ENCODE measurements at regions not wholly inside any gene's neighbourhood (a gene's known extent, or its start where the extent isn't known, plus 50 kb on each side); places are given as distances from the start of the nearest gene placed in this dataset.

DNA sequence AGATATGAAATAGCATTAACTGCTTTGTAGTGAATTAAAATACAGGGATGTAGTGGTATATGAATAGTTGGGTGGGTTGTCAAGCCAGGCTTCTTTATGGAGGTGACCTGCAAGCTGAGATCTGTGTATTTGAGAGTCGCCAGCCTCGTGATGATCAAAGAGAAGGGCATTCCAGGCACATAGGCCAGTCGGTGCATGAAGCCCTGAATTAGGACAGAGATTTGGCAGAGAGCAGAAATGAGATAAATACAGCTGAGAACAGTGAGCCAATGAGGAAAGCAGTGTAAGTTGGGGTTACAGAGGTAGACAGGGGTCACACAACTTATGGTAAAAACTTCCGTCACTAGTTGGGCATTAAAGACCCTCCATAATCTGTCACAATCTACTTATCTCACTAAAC lies 641.9 kb downstream of the OTOL1 start:
- DNase-seq = no peak

DNA sequence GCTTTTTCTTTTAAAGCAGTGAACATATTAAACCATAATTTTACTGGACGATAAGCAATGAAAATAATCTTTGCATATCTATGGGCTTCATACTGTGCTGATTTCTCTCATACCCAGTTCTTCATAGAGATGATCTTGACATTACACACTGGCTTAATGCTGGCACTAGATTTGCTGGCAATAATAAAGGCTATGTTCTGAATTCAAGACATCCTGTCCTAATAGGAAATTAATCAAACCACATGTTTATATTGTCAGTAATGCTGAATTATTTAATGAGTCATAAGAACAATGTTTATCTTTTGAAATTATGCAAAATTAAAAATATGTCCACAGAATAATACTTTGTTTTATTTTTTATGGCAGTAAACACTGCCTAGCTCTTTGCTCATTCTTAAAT lies 643.2 kb downstream of the OTOL1 start:
- DNase-seq = no peak

DNA sequence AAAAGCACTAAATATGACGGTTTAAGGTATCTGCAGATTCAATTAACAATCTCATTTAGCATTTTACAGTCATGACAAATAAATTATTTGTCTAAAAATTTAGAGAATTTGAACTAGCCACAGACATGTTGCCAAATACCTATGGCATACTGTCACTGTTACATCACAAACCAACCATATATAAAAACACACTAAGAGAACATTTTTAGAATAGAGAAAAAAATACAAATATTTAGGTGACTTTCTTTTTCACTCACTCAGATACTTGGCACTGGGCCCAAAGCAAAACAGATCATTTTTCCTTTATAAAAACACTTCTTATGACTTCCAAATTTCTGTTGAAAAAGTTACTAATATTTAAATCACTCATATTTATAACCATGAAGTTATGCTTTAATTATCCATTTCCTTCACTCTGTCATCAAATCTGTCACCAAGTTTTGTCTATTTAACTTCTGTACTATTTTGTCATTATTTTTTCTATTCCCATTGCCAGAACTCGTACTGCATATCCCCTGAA lies 644.7 kb downstream of the OTOL1 start:
- no peak for DNase-seq

- no peak for DNase-seq
These were observed 645.9 kb downstream of the OTOL1 start for GRCh38 chr3:162142511-162142910.

- DNase-seq = no peak
These were observed 646.6 kb downstream of the OTOL1 start for GRCh38 chr3:162143180-162143579.

- no peak for DNase-seq
These were observed 651.4 kb downstream of the OTOL1 start for GRCh38 chr3:162147996-162148395.

DNA sequence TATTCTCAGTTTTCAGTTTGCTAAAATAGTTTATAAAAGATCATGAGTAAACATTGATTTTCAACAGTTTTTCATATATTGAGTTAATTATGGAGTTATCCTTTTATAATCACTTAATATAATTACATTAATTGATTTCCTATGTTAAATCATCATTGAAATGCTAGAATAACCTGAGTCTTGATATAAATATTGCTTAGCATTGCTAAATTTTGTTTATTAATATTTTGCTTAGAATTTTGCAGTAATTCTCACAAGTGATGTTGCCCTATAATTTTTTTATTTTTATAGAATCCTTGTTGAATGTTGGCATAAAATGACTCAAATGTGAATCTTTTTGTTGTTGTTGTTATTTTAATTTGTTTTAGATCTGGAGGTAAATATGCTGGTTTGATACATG lies 654.2 kb downstream of the OTOL1 start:
- DNase-seq = no peak

DNA sequence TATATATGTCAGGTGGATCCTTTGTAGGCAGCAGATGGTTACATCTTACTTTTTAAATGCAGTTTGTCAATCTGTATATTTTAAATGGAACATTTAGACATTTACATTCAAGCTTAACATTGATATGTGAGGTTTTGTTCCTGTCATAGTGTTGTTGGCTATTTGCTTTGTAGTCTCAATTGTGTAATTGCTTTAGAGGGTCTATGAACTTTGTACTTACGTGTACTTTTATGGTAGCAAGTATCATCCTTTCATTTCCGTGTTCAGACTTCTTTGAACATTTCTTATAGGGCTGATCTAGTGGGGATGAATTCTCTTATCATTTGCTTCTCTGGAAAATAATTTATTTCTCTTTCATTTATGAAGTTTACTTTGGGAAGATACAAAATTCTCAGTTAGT lies 656.0 kb downstream of the OTOL1 start:
- DNase-seq = no peak

DNA sequence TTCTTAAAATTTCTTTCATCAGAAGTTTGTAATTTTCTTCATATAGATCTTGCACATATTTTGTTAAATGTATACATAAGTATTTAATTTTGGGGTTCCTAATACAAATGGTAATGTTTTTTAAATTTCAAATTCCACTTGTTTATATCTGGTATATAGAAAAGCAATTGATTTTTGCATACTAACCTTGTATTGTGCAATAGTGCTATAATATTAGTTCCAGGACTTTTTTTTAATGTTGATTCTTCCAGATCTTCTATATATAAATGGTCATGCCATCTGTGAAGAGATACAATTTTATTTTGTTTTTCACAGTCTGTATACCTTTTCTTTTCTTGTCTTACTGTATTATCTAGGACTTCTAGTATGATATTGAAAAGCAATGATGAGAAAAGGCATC lies 665.0 kb downstream of the OTOL1 start:
- no peak for DNase-seq

DNA sequence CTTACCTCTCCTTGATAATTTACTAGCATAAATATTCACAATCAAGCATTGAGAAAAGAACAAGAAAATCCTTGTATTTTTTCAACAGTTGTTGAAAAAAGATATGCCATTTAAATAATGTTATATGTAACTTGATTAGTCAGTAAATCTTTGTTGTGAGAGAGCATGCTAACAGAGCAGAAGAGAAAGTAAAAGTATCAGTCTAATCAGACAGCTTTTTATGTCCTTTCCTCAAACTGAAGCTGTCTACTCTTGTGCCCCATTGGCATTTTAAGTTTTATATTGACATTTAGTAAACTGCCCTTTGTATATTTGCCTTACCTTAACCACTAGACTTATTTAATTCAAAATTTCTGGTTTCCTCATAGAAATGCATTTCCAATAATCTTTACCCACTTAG lies 668.7 kb downstream of the OTOL1 start:
- no peak for DNase-seq

- DNase-seq = no peak
These were observed 669.9 kb downstream of the OTOL1 start for GRCh38 chr3:162166543-162166942.

- DNase-seq = no peak
These were observed 672.1 kb downstream of the OTOL1 start for GRCh38 chr3:162168715-162169114.

- DNase-seq = no peak
These were observed 674.0 kb downstream of the OTOL1 start for GRCh38 chr3:162170581-162170980.

DNA sequence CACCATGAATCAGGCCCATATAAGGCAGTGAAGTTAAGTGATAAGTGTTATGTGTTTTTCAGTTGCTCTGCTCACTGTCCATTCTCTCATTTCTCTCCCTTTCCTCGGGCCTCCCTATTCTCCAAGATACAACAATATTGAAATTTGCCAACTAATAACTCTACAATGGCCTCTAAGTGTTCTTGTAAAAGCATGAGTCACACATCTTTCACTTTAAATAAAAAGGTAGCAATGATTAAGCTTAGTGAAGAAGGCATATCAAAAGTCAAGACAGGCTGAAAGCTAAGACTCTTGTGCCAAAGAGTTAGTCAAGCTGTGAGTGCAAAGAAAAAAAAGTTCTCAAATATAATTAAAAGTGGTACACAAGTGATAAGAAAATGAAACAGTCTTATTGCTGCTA lies 675.4 kb downstream of the OTOL1 start:
- no peak for DNase-seq

DNA sequence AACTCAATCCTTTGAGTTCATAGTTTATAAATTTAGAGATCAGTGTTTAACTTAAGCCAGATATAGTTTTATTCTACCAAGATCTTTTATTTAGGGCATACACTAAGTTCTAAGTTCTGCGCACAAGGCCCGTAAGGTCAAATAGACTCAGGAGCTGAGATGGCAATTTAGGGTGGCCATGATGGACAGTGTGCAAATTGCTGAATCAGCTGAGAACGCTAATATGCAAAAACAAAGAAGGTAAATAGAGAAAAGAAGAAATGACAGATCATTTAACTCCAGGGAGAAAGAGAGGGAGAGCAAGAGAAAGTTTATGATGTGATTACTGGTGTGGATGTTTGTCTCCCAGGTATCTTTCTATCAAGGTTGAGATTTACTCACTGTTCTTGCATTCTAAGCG lies 678.5 kb downstream of the OTOL1 start:
- DNase-seq = no peak

- no peak for DNase-seq
These were observed 679.3 kb downstream of the OTOL1 start for GRCh38 chr3:162175878-162176277.

- DNase-seq = no peak
These were observed 686.8 kb downstream of the OTOL1 start for GRCh38 chr3:162183440-162183839.

GRCh38 chr3:162192340-162193029 lies 695.9 kb downstream of the OTOL1 start:
- no peak for DNase-seq

DNA sequence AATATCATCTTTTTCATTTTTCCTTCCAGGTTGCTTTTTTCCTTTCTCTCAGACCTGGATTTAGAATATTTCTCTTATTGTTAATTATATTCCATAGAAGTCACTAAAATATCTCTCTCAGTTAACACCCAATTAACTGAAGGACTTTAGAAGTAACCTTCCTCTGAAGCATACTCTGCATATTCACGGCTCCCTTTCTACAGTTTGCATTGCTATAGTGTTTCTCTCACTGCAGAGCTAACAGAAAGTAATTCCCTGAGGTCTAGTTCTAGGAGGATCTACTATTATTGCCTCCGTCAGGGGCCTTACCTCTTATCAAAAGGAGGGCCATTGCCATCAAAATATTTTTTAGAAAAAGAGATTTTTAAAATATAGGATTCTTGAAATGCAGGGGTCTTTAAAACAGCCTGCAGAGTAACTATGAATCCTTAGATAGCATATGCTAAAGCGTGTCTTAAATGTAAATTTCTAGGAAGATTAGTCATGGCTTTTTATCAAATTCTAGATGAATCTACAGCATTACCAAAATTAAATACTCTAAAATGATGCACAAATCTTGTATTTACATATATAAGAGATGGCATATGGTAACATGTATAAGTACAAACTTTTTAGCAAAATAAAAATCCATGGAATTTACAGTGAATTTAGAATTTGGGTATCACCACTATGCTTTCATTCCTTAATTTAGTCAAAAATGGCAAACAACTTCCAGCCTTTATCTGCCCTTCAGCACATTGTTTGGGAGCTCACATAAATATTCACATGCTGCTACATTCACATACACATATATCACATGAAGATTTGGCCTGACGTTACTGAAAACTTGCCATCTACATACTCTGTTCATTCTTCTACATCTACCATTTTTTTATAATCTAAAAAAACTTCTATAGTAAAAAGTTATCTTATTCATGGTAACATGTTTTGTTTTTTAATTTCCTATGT lies 696.8 kb downstream of the OTOL1 start:
- no peak for DNase-seq

GRCh38 chr3:162195147-162195546 lies 698.5 kb downstream of the OTOL1 start:
- no peak for DNase-seq

DNA sequence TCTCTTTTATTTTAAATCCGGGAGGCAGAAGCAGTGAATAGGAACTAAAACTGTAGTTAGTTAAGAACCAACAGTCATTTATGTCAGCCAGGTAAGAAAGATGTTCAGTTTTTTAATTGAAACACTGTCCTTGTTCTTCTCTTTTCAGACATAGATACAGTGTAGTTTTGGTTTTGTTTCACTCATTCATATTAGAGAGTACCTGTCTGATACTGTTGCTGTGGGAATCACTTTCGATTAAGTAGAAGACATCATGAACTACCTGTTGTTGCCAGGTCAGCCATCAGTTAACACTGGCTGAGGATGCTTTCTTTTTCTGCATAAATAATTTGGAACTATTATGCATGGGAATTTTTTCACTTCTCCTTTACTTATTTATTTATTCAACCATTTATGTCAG lies 700.4 kb downstream of the OTOL1 start:
- DNase-seq = no peak

DNA sequence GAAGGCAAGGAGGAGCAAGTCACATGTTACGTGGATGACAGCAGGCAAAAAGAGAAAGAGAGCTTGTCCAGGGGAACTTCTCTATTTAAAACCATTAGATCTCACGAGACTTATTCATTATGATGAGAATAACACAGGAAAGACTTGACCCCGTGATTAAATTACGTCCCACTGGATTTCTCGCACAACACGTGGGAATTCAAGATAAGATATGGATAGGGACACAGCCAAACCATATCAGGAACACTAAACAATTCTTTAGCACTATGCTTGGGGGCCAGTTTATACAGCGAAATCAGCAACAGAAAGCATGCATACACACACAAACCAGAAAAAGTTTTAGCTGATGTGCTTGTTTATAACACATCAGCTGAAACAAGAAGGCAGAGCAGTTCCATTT lies 704.2 kb downstream of the OTOL1 start:
- DNase-seq = no peak

DNA sequence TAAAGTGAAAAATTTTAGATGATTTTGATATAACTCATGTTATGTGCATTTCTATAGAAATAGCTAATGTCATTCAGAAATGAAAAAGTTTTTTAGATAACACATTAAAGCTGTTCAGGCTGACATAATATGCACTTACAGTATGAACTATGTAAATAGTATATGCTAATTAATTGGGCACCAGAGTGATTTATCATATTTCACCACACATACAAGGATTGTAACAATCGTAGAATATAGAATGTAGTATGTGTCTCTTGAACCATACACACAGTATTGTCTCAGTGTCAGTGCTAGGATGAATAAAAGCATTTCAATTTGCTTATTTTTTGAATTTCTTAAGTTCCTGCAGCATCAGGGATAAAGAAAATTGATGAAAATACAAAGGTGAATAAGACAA lies 710.0 kb downstream of the OTOL1 start:
- no peak for DNase-seq

- DNase-seq = no peak
These were observed 714.9 kb downstream of the OTOL1 start for GRCh38 chr3:162211470-162211869.

Data from DMS79 (cell line).